OCI-LY1 (cell line): ENCODE measurements at regions not wholly inside any gene's neighbourhood (a gene's known extent, or its start where the extent isn't known, plus 50 kb on each side); places are given as distances from the start of the nearest gene placed in this dataset.

Experiments
- H2AFZ ChIP-seq: fragments of 200-600 bp; sonication (generic), shearing (Covaris generic); 2 replicates; pipeline ENCODE4 v1.6.0; 2014; ENCODE audit warnings: antibody characterized with exemption, mild to moderate bottlenecking, low read length
- H3F3A ChIP-seq: fragments of 200-600 bp; sonication (generic), shearing (Covaris generic); 2 replicates; pipeline ENCODE4 v1.6.0; 2014; ENCODE audit warnings: mild to moderate bottlenecking, antibody characterized with exemption, low read length, moderate library complexity; ENCODE audit not compliant: insufficient read depth
- H3K27ac ChIP-seq: fragments of 200-600 bp; sonication (generic); 2 replicates; pipeline ENCODE4 v1.5.1; 2014; ENCODE audit warnings: low read length, mixed run types, mild to moderate bottlenecking, low read depth; ENCODE audit not compliant: poor library complexity, severe bottlenecking
- H3K27me3 ChIP-seq: fragments of 200-600 bp; sonication (generic); 2 replicates; pipeline ENCODE4 v1.6.0; 2014; ENCODE audit warnings: antibody characterized with exemption, mild to moderate bottlenecking, low read length, moderate library complexity; ENCODE audit not compliant: insufficient read depth
- H3K36me3 ChIP-seq: fragments of 200-600 bp; sonication (generic); 2 replicates; pipeline ENCODE4 v1.6.1; 2014; ENCODE audit warnings: mild to moderate bottlenecking, antibody characterized with exemption, low read length, moderate library complexity, mixed read lengths; ENCODE audit not compliant: insufficient read depth
- H3K4me1 ChIP-seq: fragments of 200-600 bp; sonication (generic); 2 replicates; pipeline ENCODE4 v1.5.1; 2014; ENCODE audit warnings: mild to moderate bottlenecking, low read length, moderate library complexity; ENCODE audit not compliant: insufficient read depth, severe bottlenecking
- H3K4me2 ChIP-seq: fragments of 200-600 bp; sonication (generic), shearing (Covaris generic); 2 replicates; pipeline ENCODE4 v1.6.1; 2014; ENCODE audit warnings: low read length
- H3K4me3 ChIP-seq: fragments of 200-600 bp; sonication (generic); 2 replicates; pipeline ENCODE4 v1.5.1; 2014; ENCODE audit warnings: low read length, low read depth, mild to moderate bottlenecking, mixed read lengths; ENCODE audit not compliant: poor library complexity, severe bottlenecking
- H3K79me2 ChIP-seq: fragments of 200-600 bp; shearing (Covaris generic); 2 replicates; pipeline ENCODE4 v1.6.1; 2016; ENCODE audit warnings: mixed run types, low read length, mixed read lengths; ENCODE audit not compliant: insufficient read depth
- H3K9ac ChIP-seq: fragments of 200-600 bp; sonication (generic), shearing (Covaris generic); 2 replicates; pipeline ENCODE4 v1.6.1; 2014; ENCODE audit warnings: mild to moderate bottlenecking, low read length, mixed read lengths
- H3K9me2 ChIP-seq: fragments of 200-600 bp; sonication (generic), shearing (Covaris generic); 2 replicates; pipeline ENCODE4 v1.6.1; 2014; ENCODE audit warnings: low read depth, mild to moderate bottlenecking, low read length, mixed read lengths
- H3K9me3 ChIP-seq: fragments of 200-600 bp; shearing (Covaris generic); 2 replicates; pipeline ENCODE4 v1.6.1; 2014; ENCODE audit warnings: low read length, mixed read lengths
- H4K20me1 ChIP-seq: fragments of 200-600 bp; sonication (generic), shearing (Covaris generic); 2 replicates; pipeline ENCODE4 v1.6.0; 2016; ENCODE audit warnings: mild to moderate bottlenecking, low read length; ENCODE audit not compliant: insufficient read depth
- EZH2 ChIP-seq: fragments of 200-600 bp; sonication (generic), shearing (Covaris generic); IDR thresholded peaks from 2 replicates; pipeline ENCODE4 v1.8.0; 2017; ENCODE audit warnings: borderline replicate concordance, mixed run types, mild to moderate bottlenecking, antibody characterized with exemption, low read length, moderate library complexity, mixed read lengths
- TF ChIP-seq, protein P1 (sequence below): fragments of 200-600 bp; sonication (generic), shearing (Covaris generic); IDR thresholded peaks from 2 replicates; pipeline ENCODE4 v1.5.1; 2017; ENCODE audit warnings: mild to moderate bottlenecking, antibody characterized with exemption, low read length, moderate library complexity, mixed read lengths

DNA sequence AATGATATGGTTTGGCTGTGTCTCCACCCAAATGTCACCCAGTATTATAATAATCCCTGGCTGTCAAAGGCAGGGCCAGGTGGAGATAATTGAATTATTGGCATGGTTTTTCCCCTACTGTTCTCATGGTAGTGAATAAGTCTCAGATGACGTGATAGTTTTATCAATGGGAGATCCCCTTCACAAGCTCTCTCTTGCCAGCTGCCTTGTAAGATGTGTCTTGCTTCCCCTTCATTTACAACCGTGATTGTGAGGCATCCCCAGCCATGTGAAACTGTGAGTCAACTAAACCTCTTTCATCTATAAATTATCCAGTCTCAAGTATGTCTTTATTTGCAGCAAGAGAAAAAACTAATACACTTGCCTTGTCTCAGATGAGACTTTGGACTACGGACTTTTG is 907.3 kb upstream of the MANEA start:
- no peaks in the 10 kb centered on the region for H3F3A ChIP-seq
- H4K20me1 ChIP-seq, result no peaks in the 10 kb centered on the region
- no peak overlapping the region for H3K27ac ChIP-seq
- H3K4me3 ChIP-seq, result no peak overlapping the region
- H3K4me1 ChIP-seq, result no peaks in the 10 kb centered on the region
- no peak overlapping the region for H3K4me2 ChIP-seq
- no peaks in the 10 kb centered on the region for H3K9me3 ChIP-seq
- no peaks in the 10 kb centered on the region for H3K36me3 ChIP-seq
- H3K79me2 ChIP-seq, result no peaks in the 10 kb centered on the region
- H3K27me3 ChIP-seq, result no peaks in the 10 kb centered on the region
- no peak overlapping the region for H3K9ac ChIP-seq
- TF ChIP-seq, protein P1, sequence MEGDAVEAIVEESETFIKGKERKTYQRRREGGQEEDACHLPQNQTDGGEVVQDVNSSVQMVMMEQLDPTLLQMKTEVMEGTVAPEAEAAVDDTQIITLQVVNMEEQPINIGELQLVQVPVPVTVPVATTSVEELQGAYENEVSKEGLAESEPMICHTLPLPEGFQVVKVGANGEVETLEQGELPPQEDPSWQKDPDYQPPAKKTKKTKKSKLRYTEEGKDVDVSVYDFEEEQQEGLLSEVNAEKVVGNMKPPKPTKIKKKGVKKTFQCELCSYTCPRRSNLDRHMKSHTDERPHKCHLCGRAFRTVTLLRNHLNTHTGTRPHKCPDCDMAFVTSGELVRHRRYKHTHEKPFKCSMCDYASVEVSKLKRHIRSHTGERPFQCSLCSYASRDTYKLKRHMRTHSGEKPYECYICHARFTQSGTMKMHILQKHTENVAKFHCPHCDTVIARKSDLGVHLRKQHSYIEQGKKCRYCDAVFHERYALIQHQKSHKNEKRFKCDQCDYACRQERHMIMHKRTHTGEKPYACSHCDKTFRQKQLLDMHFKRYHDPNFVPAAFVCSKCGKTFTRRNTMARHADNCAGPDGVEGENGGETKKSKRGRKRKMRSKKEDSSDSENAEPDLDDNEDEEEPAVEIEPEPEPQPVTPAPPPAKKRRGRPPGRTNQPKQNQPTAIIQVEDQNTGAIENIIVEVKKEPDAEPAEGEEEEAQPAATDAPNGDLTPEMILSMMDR, result no peak
- TF ChIP-seq EZH2, result no peak
- H3K9me2 ChIP-seq, result no peaks in the 10 kb centered on the region
- no peak overlapping the region for H2AFZ ChIP-seq

DNA sequence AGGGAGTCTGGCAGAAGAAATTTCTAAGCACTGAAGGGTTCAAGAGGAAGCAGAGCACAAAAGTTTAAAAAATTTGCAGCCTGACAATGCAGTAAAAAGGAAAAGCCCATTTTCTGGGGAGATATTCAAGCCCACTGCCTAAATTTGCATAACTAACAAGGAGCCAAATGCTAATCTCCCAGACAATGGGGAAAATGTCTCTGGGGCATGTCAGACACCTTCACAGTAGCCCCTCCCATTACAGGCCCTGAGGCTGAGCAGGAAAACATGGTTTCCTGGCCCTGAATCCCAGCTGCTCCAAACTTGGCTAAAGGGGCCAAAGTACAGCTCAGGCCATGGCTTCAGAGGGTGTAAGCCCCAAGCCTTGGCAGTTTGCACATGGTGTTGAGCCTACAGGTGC is 908.5 kb upstream of the MANEA start:
- TF ChIP-seq, protein P1, result no peak
- no peak for TF ChIP-seq EZH2
- Histone ChIP-seq H3K4me1 (no peaks in the 10 kb centered on the region), H3K4me2 (no peak overlapping the region), H3K79me2 (no peaks in the 10 kb centered on the region), H2AFZ (no peak overlapping the region), H3K36me3 (no peaks in the 10 kb centered on the region), H3K27me3 (no peaks in the 10 kb centered on the region), H3K27ac (no peak overlapping the region), H3K4me3 (no peak overlapping the region), H3K9me2 (no peaks in the 10 kb centered on the region), H3F3A (no peaks in the 10 kb centered on the region), H3K9me3 (no peaks in the 10 kb centered on the region), H4K20me1 (no peaks in the 10 kb centered on the region), H3K9ac (no peak overlapping the region)

DNA sequence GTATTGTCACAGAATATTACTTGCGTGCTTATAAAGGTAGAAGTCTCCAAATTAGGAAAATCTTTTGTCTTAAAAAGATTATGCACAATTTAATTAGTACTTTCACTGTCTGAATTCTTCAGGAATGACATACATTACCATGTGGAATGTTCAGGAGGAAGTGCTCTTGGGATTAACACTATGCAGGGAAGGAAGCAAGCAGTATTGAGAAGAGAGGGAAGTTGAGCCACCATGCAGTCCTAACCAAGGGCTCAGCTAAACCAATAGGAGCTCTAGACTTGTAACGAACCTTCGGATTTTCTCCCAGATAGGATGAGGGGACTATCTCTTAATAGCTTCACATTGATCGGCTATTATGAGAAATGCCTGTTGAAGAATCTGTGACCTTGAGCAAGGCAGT is 918.4 kb upstream of the MANEA start:
- Histone ChIP-seq H3K36me3 (no peaks in the 10 kb centered on the region), H3K4me3 (no peak overlapping the region), H2AFZ (no peak overlapping the region), H3K79me2 (no peaks in the 10 kb centered on the region), H3F3A (no peaks in the 10 kb centered on the region), H3K27ac (no peak overlapping the region), H3K4me2 (no peak overlapping the region), H3K9me2 (no peaks in the 10 kb centered on the region), H3K9me3 (no peaks in the 10 kb centered on the region), H3K9ac (no peak overlapping the region), H3K27me3 (no peaks in the 10 kb centered on the region; the same call in 1 of the 2 replicates), H4K20me1 (no peaks in the 10 kb centered on the region), H3K4me1 (no peaks in the 10 kb centered on the region)
- TF ChIP-seq, protein P1, result no peak
- TF ChIP-seq EZH2, result no peak
